ENCODE measurements at regions not wholly inside any gene's neighbourhood (a gene's known extent, or its start where the extent isn't known, plus 50 kb on each side); places are given as distances from the start of the nearest gene placed in this dataset.

- TF ChIP-seq CTCF (conservative IDR thresholded peaks at IDR 0.05; ENCODE audit: low read depth) = no peak
- DNase-seq (ENCODE audit: low spot score) = no peak
- no peak overlapping the region for H3K27ac ChIP-seq
- ChIA-PET CTCF (interaction anchor here (1.3 kb wide), 1 partner anchor 216 kb away, joined by 3 read pairs; no protein-coding TSS in a partner anchor), POLR2A (ENCODE audit: low non-redundant PET) (no interaction called here)
Observed at GRCh38 chr14:62053188-62053587, 291.0 kb downstream of the SNAPC1 start.

GRCh38 chr14:62056789-62057188 is 294.6 kb downstream of the SNAPC1 start:
- ChIA-PET CTCF (no interaction called here), POLR2A (ENCODE audit: low non-redundant PET) (no interaction called here)
- TF ChIP-seq CTCF (conservative IDR thresholded peaks at IDR 0.05; ENCODE audit: low read depth) = no peak
- H3K27ac ChIP-seq = no peak overlapping the region
- no peak for DNase-seq (ENCODE audit: low spot score)

DNA sequence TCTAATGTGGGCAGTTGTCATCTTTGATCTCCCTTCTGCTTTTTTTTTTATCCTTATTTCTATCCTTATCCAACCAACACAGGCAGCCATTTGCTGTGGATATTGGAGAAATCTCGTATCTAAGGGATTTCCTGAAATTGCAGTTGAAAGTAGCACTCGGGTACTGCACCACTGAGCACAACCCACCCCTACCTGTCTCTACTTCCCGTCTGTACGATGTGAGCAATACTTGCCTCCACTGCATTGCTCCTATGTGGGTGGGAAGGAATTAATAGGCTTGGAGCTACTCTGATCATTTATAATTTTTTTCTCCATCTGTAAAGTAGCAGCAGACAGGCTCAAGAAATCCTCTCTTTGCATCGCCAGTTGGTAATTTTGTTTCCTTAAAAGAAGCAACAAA is 300.4 kb downstream of the SNAPC1 start:
- no peak overlapping the region for H3K27ac ChIP-seq
- ChIA-PET CTCF (interaction anchor here (0.6 kb wide), 1 partner anchor 39 kb away, joined by 6 read pairs; no protein-coding TSS in a partner anchor), POLR2A (ENCODE audit: low non-redundant PET) (no interaction called here)
- no peak for TF ChIP-seq CTCF (conservative IDR thresholded peaks at IDR 0.05; ENCODE audit: low read depth)
- DNase-seq (ENCODE audit: low spot score) = no peak

DNA sequence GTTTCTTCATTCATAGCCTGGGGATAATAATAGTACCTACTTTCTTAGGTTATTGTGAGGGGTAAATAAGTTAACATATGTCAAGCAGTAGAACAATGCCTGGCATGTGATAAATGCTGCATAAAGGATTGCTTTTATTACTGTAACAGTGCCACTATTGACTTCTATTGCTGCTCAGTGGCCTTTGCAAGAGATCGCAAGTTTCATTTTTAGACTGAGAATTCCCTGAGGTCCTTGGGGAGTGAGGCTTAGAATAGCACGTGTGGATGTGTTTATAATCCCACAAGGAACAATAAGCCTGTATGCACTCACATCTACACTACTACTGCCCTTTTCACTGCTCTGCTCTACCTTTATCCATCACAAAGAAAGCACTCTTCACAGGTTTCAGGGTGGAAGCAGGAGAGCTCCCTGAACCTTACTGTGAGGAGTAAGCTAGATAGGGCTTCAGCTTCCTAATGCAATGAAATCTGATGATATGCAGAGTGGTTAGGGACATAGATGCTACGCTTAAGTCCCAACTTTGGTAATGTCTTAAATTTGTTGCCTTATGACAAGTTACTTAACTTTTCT is 302.6 kb downstream of the SNAPC1 start:
- H3K27ac ChIP-seq = no peak overlapping the region
- ChIA-PET POLR2A (ENCODE audit: low non-redundant PET) (no interaction called here), CTCF (no interaction called here)
- DNase-seq (ENCODE audit: low spot score) = no peak
- TF ChIP-seq CTCF (conservative IDR thresholded peaks at IDR 0.05; ENCODE audit: low read depth) = no peak

GRCh38 chr14:62066304-62066703 is 304.1 kb downstream of the SNAPC1 start:
- no peak for DNase-seq (ENCODE audit: low spot score)
- ChIA-PET CTCF (interaction anchor here (0.6 kb wide), 1 partner anchor 41 kb away, joined by 3 read pairs; no protein-coding TSS in a partner anchor), POLR2A (ENCODE audit: low non-redundant PET) (no interaction called here)
- no peak overlapping the region for H3K27ac ChIP-seq
- TF ChIP-seq CTCF (conservative IDR thresholded peaks at IDR 0.05; ENCODE audit: low read depth) = no peak

DNA sequence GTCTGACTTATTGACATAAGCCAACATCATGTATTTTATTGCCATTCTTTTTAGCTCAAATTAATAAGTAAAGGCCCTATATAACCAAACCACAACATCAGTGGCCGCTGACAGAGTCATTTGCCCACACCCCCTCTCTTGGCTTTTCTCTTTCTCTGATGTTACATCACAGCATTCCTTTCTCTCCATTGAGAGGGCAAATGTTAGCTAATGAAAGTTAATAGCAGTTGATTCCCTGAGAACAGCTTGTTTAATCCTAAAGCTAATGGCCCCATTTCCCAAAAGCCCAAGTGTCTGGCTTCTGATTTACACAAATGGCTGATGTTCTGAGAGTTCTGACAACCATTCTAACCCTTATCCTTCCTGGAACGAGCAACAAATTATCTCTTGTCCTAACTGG is 308.8 kb downstream of the SNAPC1 start:
- TF ChIP-seq CTCF (conservative IDR thresholded peaks at IDR 0.05; ENCODE audit: low read depth) = no peak
- DNase-seq (ENCODE audit: low spot score) = no peak
- ChIA-PET POLR2A (ENCODE audit: low non-redundant PET) (no interaction called here), CTCF (interaction anchor here (0.7 kb wide), 1 partner anchor 48 kb away, joined by 3 read pairs; no protein-coding TSS in a partner anchor)
- H3K27ac ChIP-seq = no peak overlapping the region

All from RWPE1 (cell line).